Right atrium auricular region (tissue), 2 donors: ENCODE measurements at regions not wholly inside any gene's neighbourhood (a gene's known extent, or its start where the extent isn't known, plus 50 kb on each side); places are given as distances from the start of the nearest gene placed in this dataset.
A peak's percentile ranks its signal among the peaks of the same experiment; 100 is the strongest.

Source experiments
- DNase-seq: peaks from one replicate; pipeline ENCODE4 v3.0.0-alpha.2; 2019; ENCODE audit warnings: low spot score
- H3K27ac ChIP-seq, 2 donors: fragments of 200-600 bp; sonication (generic); 1 replicate in 1 of 2; 2 replicates in 1 of 2; pipeline ENCODE4 v1.5.1; 2016 to 2019
- H3K27me3 ChIP-seq, 2 donors: fragments of 200-600 bp; sonication (generic); one replicate each; pipeline versions ENCODE4 v1.5.1 to v1.6.0; 2017 to 2019
- H3K36me3 ChIP-seq: fragments of 200-600 bp; sonication (generic); one replicate; pipeline ENCODE4 v1.5.1; 2016
- H3K4me1 ChIP-seq, 2 donors: fragments of 200-600 bp; sonication (generic); one replicate each; pipeline versions ENCODE4 v1.5.1 to v1.6.0; 2017 to 2019
- H3K4me3 ChIP-seq, 2 donors: fragments of 200-600 bp; sonication (generic); 1 replicate in 1 of 2; 2 replicates in 1 of 2; pipeline ENCODE4 v1.5.1; 2017 to 2019; ENCODE audit warnings: mild to moderate bottlenecking in 1 of 2, moderate library complexity in 1 of 2
- H3K9me3 ChIP-seq, 2 donors: fragments of 200-600 bp; sonication (generic); one replicate each; pipeline ENCODE4 v1.5.1; 2019
- CTCF ChIP-seq, 2 donors: fragments of 200-600 bp; sonication (generic); IDR thresholded peaks; one replicate each; pipeline ENCODE4 v1.5.1; 2019; ENCODE audit warnings: antibody characterized with exemption in 2 of 2

GRCh38 chr2:182522972-182523473 lies 96.2 kb upstream of the PDE1A start:
- Histone ChIP-seq H3K9me3 (no peaks in the 10 kb centered on the region), H3K4me1 (no peaks in the 10 kb centered on the region), H3K4me3 (peak overlapping the region in 1 of 2 donors; percentile 21), H3K27me3 (no peaks in the 10 kb centered on the region), H3K27ac (no peak overlapping the region), H3K36me3 (no peaks in the 10 kb centered on the region)
- TF ChIP-seq CTCF (IDR thresholded peaks at IDR 0.05): no peak
- no peak for DNase-seq

- TF ChIP-seq CTCF (IDR thresholded peaks at IDR 0.05): no peak
- no peak overlapping the region for H3K4me3 ChIP-seq
These were observed 103.8 kb upstream of the PDE1A start for GRCh38 chr2:182530636-182531035.

GRCh38 chr2:182540252-182540651 lies 113.4 kb upstream of the PDE1A start:
- H3K27ac ChIP-seq: no peak overlapping the region
- H3K4me3 ChIP-seq: no peak overlapping the region
- no peak for TF ChIP-seq CTCF (IDR thresholded peaks at IDR 0.05)
- H3K27me3 ChIP-seq: no peaks in the 10 kb centered on the region
- H3K9me3 ChIP-seq: no peaks in the 10 kb centered on the region
- H3K4me1 ChIP-seq: no peaks in the 10 kb centered on the region
- no peaks in the 10 kb centered on the region for H3K36me3 ChIP-seq
- DNase-seq: no peak

More at GRCh38 chr2:182530636-182531035, 103.8 kb upstream of the PDE1A start:
- no peaks in the 10 kb centered on the region for H3K27me3 ChIP-seq
- H3K36me3 ChIP-seq: no peaks in the 10 kb centered on the region
- no peak overlapping the region for H3K27ac ChIP-seq
- no peak for DNase-seq
- no peaks in the 10 kb centered on the region for H3K4me1 ChIP-seq
- H3K9me3 ChIP-seq: no peaks in the 10 kb centered on the region

- H3K4me1 ChIP-seq: no peaks in the 10 kb centered on the region
- no peaks in the 10 kb centered on the region for H3K9me3 ChIP-seq
- DNase-seq: no peak
- H3K27ac ChIP-seq: no peak overlapping the region
- no peaks in the 10 kb centered on the region for H3K27me3 ChIP-seq
- H3K36me3 ChIP-seq: no peaks in the 10 kb centered on the region
- no peak overlapping the region for H3K4me3 ChIP-seq
- no peak for TF ChIP-seq CTCF (IDR thresholded peaks at IDR 0.05)
These were observed 114.4 kb upstream of the PDE1A start for GRCh38 chr2:182541268-182541667.

GRCh38 chr2:182542501-182543258 lies 115.8 kb upstream of the PDE1A start:
- Histone ChIP-seq H3K4me3 (no peak overlapping the region), H3K36me3 (no peaks in the 10 kb centered on the region), H3K9me3 (no peaks in the 10 kb centered on the region), H3K27ac (peak overlapping the region in 1 of 2 donors; percentile 38), H3K27me3 (no peaks in the 10 kb centered on the region), H3K4me1 (no peaks in the 10 kb centered on the region)
- no peak for TF ChIP-seq CTCF (IDR thresholded peaks at IDR 0.05)
- peak; percentile 56 for DNase-seq
